GM12891 (cell line): ENCODE measurements at regions not wholly inside any gene's neighbourhood (a gene's known extent, or its start where the extent isn't known, plus 50 kb on each side); places are given as distances from the start of the nearest gene placed in this dataset.

ENCODE experiments used
- POLR2A ChIP-seq: IDR thresholded peaks from 2 replicates; pipeline ENCODE4 v1.6.1; 2011; ENCODE audit warnings: low read depth, low read length, control low read depth
- POLR2AphosphoS5 ChIP-seq: IDR thresholded peaks from 2 replicates; pipeline ENCODE4 v1.6.1; 2011; ENCODE audit warnings: low read depth, low read length, control low read depth
- POU2F2 ChIP-seq: IDR thresholded peaks from 2 replicates; pipeline ENCODE4 v1.6.1; 2011; ENCODE audit warnings: low read depth, mild to moderate bottlenecking, control low read depth, low read length, moderate library complexity
- TAF1 ChIP-seq: IDR thresholded peaks from 2 replicates; pipeline ENCODE4 v1.6.1; 2011; ENCODE audit warnings: low read depth, low read length, control low read depth

GRCh38 chr2:160666154-160667060 lies 172.8 kb upstream of the RBMS1 start:
- TF ChIP-seq POLR2A: no peak
- no peak for TF ChIP-seq POLR2AphosphoS5
- TF ChIP-seq TAF1: no peak
- TF ChIP-seq POU2F2: no peak
